ENCODE measurements at regions not wholly inside any gene's neighbourhood (a gene's known extent, or its start where the extent isn't known, plus 50 kb on each side); places are given as distances from the start of the nearest gene placed in this dataset.
"Not testable (repeated sequence)": the region's sequence is repeated elsewhere in the genome, so short reads cannot be mapped to it uniquely, and the experiment has no call there.

- not testable (repeated sequence) for TF ChIP-seq FOSL2 (CRISPR knock-in tag; IDR thresholded peaks at IDR 0.05); NFE2L1 (CRISPR knock-in tag; IDR thresholded peaks at IDR 0.05; ENCODE audit: borderline replicate concordance); SOX13 (IDR thresholded peaks at IDR 0.05); SOX13 (CRISPR knock-in tag; conservative IDR thresholded peaks at IDR 0.05 in 1 of 2, IDR thresholded peaks at IDR 0.05 in 1 of 2)
- TF ChIP-seq, protein P1, sequence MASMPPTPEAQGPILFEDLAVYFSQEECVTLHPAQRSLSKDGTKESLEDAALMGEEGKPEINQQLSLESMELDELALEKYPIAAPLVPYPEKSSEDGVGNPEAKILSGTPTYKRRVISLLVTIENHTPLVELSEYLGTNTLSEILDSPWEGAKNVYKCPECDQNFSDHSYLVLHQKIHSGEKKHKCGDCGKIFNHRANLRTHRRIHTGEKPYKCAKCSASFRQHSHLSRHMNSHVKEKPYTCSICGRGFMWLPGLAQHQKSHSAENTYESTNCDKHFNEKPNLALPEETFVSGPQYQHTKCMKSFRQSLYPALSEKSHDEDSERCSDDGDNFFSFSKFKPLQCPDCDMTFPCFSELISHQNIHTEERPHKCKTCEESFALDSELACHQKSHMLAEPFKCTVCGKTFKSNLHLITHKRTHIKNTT (CRISPR knock-in tag; IDR thresholded peaks at IDR 0.05): not testable (repeated sequence)
These were observed 826.4 kb downstream of the FOXD4L5 start for GRCh38 chr9:64458642-64459041.
